ENCODE measurements at regions not wholly inside any gene's neighbourhood (a gene's known extent, or its start where the extent isn't known, plus 50 kb on each side); places are given as distances from the start of the nearest gene placed in this dataset.

DNA sequence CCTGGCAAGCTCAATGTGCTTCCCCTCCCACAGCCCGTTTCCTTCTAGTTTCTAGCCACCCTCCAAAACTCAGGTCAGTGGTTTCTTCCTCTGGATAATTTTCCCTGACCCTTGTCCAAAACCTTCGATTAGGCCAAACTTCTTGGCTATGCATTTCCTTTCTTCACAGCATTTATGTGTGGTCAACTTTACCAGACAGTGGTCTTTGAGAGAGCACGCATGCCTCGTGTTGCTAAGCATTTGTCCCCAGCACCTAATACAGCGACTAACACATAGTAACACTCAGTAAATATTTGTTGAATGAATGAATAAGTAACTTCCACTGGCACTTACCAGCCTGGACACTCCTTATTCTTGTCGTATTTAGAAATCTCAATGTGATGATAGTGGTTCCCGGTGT is 610.7 kb downstream of the PLPP3 start:
- Histone ChIP-seq H3K27me3 (no peaks in the 10 kb centered on the region), H3K27ac (no peak overlapping the region), H3K36me3 (no peaks in the 10 kb centered on the region), H3K9me3 (no peaks in the 10 kb centered on the region), H3K4me1 (peaks cover 0 to under 1% (median 0%) of the 10 kb centered on the region in 3 donors), H3K4me3 (no peak overlapping the region)
- intact Hi-C loops (cut with DNase I): no loop called here
- TF ChIP-seq, protein P1, sequence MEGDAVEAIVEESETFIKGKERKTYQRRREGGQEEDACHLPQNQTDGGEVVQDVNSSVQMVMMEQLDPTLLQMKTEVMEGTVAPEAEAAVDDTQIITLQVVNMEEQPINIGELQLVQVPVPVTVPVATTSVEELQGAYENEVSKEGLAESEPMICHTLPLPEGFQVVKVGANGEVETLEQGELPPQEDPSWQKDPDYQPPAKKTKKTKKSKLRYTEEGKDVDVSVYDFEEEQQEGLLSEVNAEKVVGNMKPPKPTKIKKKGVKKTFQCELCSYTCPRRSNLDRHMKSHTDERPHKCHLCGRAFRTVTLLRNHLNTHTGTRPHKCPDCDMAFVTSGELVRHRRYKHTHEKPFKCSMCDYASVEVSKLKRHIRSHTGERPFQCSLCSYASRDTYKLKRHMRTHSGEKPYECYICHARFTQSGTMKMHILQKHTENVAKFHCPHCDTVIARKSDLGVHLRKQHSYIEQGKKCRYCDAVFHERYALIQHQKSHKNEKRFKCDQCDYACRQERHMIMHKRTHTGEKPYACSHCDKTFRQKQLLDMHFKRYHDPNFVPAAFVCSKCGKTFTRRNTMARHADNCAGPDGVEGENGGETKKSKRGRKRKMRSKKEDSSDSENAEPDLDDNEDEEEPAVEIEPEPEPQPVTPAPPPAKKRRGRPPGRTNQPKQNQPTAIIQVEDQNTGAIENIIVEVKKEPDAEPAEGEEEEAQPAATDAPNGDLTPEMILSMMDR (IDR thresholded peaks at IDR 0.05): no peak
- no peak for TF ChIP-seq POLR2A (IDR thresholded peaks at IDR 0.05)
- DNase-seq: no peak
- WGBS, 2 donors: 81 to 83% methylated on average over 7 of the region's 7 CpGs

DNA sequence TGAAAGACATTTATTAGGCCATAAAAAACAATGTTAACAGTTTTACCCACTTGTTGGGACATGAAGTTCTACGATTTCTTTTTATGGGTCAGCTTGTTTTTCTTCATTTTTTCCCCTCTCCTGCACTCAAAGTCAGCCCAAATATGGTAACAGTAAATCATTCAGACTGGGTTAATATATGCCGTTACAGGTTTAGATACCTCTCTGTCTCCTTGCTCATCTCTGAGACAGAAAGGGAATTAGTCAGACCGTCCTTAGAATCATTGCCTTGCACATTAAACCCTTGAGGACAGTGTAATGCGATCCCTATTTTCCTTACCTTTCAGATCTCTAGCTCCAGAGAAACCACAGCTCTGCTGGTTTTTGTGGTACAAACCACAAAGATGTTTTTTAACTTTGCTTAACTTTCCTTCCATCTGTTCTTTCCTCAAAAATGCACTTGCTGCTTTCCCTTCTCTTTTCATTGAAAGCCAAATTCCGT is 613.3 kb downstream of the PLPP3 start:
- no peaks in the 10 kb centered on the region for H3K4me1 ChIP-seq
- H3K36me3 ChIP-seq: no peaks in the 10 kb centered on the region
- TF ChIP-seq, protein P1 (IDR thresholded peaks at IDR 0.05): no peak
- no peak for TF ChIP-seq POLR2A (IDR thresholded peaks at IDR 0.05)
- no peaks in the 10 kb centered on the region for H3K27me3 ChIP-seq
- no peaks in the 10 kb centered on the region for H3K9me3 ChIP-seq
- 43% methylated on average over 5 of the region's 5 CpGs for WGBS, 2 donors
- intact Hi-C loops (cut with DNase I): no loop called here
- DNase-seq: no peak
- H3K27ac ChIP-seq: no peak overlapping the region
- no peak overlapping the region for H3K4me3 ChIP-seq

DNA sequence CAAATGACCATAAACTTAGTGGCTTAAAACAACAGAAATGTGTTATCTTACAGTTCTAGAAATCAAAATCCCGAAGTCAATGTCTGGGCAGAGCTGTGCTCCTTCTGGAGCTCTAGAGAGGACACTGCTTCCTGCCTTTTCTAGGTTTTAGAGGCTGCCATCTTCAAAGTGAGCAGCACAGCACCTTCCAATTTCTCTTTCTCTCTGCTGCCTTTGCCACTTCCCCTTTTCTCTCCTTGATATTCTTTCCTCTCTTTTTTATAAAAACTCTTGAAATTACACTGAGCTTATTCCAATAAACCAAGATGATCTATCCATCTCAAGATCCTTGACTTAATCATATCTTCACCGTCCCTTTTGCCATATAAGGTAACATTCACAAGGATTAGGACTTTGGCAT is 616.9 kb downstream of the PLPP3 start:
- no peak for DNase-seq
- no peak for TF ChIP-seq POLR2A (IDR thresholded peaks at IDR 0.05)
- TF ChIP-seq, protein P1 (IDR thresholded peaks at IDR 0.05): no peak
- Histone ChIP-seq H3K27ac (no peak overlapping the region), H3K4me3 (no peak overlapping the region), H3K4me1 (peaks cover 0 to 7% (median 0%) of the 10 kb centered on the region in 3 donors), H3K36me3 (no peaks in the 10 kb centered on the region), H3K27me3 (no peaks in the 10 kb centered on the region), H3K9me3 (no peaks in the 10 kb centered on the region)
- WGBS, 2 donors: 86 to 91% methylated on average over 2 of the region's 2 CpGs
- intact Hi-C loops (cut with DNase I): no loop called here

DNA sequence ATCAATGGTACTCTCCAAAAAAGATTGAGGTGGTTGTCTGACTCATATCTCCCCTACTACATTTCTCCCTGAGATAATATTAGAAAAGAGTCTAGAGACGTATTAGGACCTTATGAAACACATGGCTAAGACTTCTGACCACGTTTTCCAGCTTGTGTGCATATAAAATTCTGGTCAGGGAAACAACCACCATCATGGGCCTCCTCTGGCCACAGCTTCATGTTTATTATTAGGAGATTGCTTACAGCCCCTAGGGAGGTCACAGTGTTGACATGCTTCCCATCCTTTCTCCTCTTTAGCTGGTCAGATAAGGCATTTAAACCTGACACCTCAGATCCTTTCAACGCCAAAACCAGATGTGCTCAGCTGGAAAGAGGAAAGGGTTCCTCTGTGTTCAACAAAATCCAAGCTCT is 620.2 kb downstream of the PLPP3 start:
- Histone ChIP-seq H3K4me1 (peaks cover 0 to 18% (median 0%) of the 10 kb centered on the region in 3 donors), H3K27ac (no peak overlapping the region), H3K9me3 (no peaks in the 10 kb centered on the region), H3K36me3 (no peaks in the 10 kb centered on the region), H3K4me3 (no peak overlapping the region), H3K27me3 (no peaks in the 10 kb centered on the region)
- no peak for DNase-seq
- TF ChIP-seq, protein P1 (IDR thresholded peaks at IDR 0.05): no peak
- no peak for TF ChIP-seq POLR2A (IDR thresholded peaks at IDR 0.05)
- intact Hi-C loops (cut with DNase I): no loop called here
- WGBS, 2 donors: 73 to 75% methylated on average over 3 of the region's 3 CpGs

DNA sequence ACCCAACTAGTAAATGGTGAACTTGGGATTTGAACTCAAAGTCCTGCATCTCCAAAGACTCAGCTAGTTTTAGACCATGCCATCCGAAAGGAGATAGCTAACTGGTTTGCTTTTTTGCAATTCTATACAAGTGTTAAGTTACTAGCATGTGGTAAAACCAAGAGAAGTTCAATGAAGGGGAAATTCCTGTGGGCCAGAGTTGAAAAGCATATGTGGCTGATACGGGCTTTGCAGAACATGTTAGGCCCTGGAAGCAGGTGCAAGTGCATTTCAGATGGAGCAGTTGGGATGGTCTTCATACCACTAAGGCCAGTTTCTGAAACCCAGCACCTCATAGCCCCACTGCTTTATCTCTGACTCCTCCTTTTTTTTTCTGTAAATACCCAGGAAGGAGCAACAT is 620.9 kb downstream of the PLPP3 start:
- TF ChIP-seq, protein P1 (IDR thresholded peaks at IDR 0.05): no peak
- TF ChIP-seq POLR2A (IDR thresholded peaks at IDR 0.05): no peak
- 68 to 94% methylated on average over 2 of the region's 2 CpGs for WGBS, 2 donors
- no peak overlapping the region for H3K27ac ChIP-seq

More for the DNA sequence above, 620.9 kb downstream of the PLPP3 start:
- Histone ChIP-seq H3K36me3 (no peaks in the 10 kb centered on the region), H3K4me3 (no peak overlapping the region), H3K27me3 (no peaks in the 10 kb centered on the region), H3K9me3 (no peaks in the 10 kb centered on the region), H3K4me1 (peaks cover 0 to 18% (median 0%) of the 10 kb centered on the region in 3 donors)
- DNase-seq: no peak
- intact Hi-C loops (cut with DNase I): no loop called here
